NOMO-1 (cell line): ENCODE measurements at regions not wholly inside any gene's neighbourhood (a gene's known extent, or its start where the extent isn't known, plus 50 kb on each side); places are given as distances from the start of the nearest gene placed in this dataset.

Source experiments
- DNase-seq, 2 experiments: peaks; one replicate each; lab custom pipeline; 2025; ENCODE audit not compliant: unreplicated experiment in 2 of 2; lab: John Stamatoyannopoulos, UW

- no peak for DNase-seq
These were observed 674.1 kb downstream of the NR2F1-AS1 start for GRCh38 chr5:92906798-92907376.

GRCh38 chr5:92904021-92904420 is 677.0 kb downstream of the NR2F1-AS1 start:
- DNase-seq = no peak

GRCh38 chr5:92899611-92900010 is 681.4 kb downstream of the NR2F1-AS1 start:
- no peak for DNase-seq

GRCh38 chr5:92896722-92897121 is 684.3 kb downstream of the NR2F1-AS1 start:
- DNase-seq = no peak

- DNase-seq = no peak
These were observed 690.2 kb downstream of the NR2F1-AS1 start for GRCh38 chr5:92890841-92891244.

- DNase-seq = no peak
These were observed 691.9 kb downstream of the NR2F1-AS1 start for GRCh38 chr5:92889140-92889539.

GRCh38 chr5:92887254-92887653 is 693.8 kb downstream of the NR2F1-AS1 start:
- DNase-seq = no peak

- DNase-seq = no peak
These were observed 694.3 kb downstream of the NR2F1-AS1 start for GRCh38 chr5:92886751-92887150.

- DNase-seq = no peak
These were observed 695.1 kb downstream of the NR2F1-AS1 start for GRCh38 chr5:92885950-92886349.

GRCh38 chr5:92884469-92884868 is 696.5 kb downstream of the NR2F1-AS1 start:
- no peak for DNase-seq

- no peak for DNase-seq
These were observed 701.0 kb downstream of the NR2F1-AS1 start for GRCh38 chr5:92879806-92880543.

GRCh38 chr5:92874790-92875189 is 706.2 kb downstream of the NR2F1-AS1 start:
- DNase-seq = no peak

GRCh38 chr5:92868442-92868841 is 712.6 kb downstream of the NR2F1-AS1 start:
- DNase-seq = no peak

- no peak for DNase-seq
These were observed 716.4 kb downstream of the NR2F1-AS1 start for GRCh38 chr5:92864591-92864990.

- no peak for DNase-seq
These were observed 717.4 kb downstream of the NR2F1-AS1 start for GRCh38 chr5:92863666-92864065.

GRCh38 chr5:92861531-92862285 is 719.3 kb downstream of the NR2F1-AS1 start:
- no peak for DNase-seq

GRCh38 chr5:92860061-92860460 is 721.0 kb downstream of the NR2F1-AS1 start:
- DNase-seq = no peak

GRCh38 chr5:92852219-92852618 is 728.8 kb downstream of the NR2F1-AS1 start:
- no peak for DNase-seq

GRCh38 chr5:92850886-92851285 is 730.1 kb downstream of the NR2F1-AS1 start:
- no peak for DNase-seq

- DNase-seq = no peak
These were observed 731.3 kb downstream of the NR2F1-AS1 start for GRCh38 chr5:92849756-92850155.

GRCh38 chr5:92841604-92842155 is 739.3 kb downstream of the NR2F1-AS1 start:
- DNase-seq = no peak
